ENCODE measurements at regions not wholly inside any gene's neighbourhood (a gene's known extent, or its start where the extent isn't known, plus 50 kb on each side); places are given as distances from the start of the nearest gene placed in this dataset.

GRCh38 chr1:147046189-147046862 is 108.2 kb downstream of the NBPF12 start:
- Histone ChIP-seq H3K36me3 (no peaks in the 10 kb centered on the region), H3K27me3 (replicated peaks in 1 of 7) (no peaks in the 10 kb centered on the region), H3K4me3 (no peak overlapping the region), H3K27ac (peak overlapping the region in 4 of 8 donors; percentile 27 to 59 (median 49)), H3K4me1 (peaks cover 0 to 29% (median 3%) of the 10 kb centered on the region in 6 donors), H3K9me3 (no peaks in the 10 kb centered on the region)
- 0 to 21% (median 6%) methylated on average over 1 of the region's 1 CpG for WGBS, 5 donors
- intact Hi-C loops (cut with DNase I; ENCODE audit: low total_unique reads) = no loop called here
- TF ChIP-seq POLR2AphosphoS5 (IDR thresholded peaks at IDR 0.05) = no peak
- TF ChIP-seq POLR2A (IDR thresholded peaks at IDR 0.05) = no peak
- TF ChIP-seq CTCF (IDR thresholded peaks at IDR 0.05 in 8 of 11, conservative IDR thresholded peaks at IDR 0.05 in 3 of 11) = no peak
- DNase-seq = no peak

Small RNAs in the stretch of these regions (small RNA-seq; reads per million reads assigned to genes)
- 0 to 0.07 (median 0) reads per million in 4 donors for gene RNU1-151P
